Mucosa of descending colon (tissue), 3 donors: ENCODE measurements at regions not wholly inside any gene's neighbourhood (a gene's known extent, or its start where the extent isn't known, plus 50 kb on each side); places are given as distances from the start of the nearest gene placed in this dataset.

Source experiments
- ATAC-seq: fragments of 200-7000 bp; cut with Tn5 transposase; one replicate; pipeline ENCODE4 v1.9.1; 2020; ENCODE audit warnings: mild to moderate bottlenecking, moderate library complexity
- DNase-seq, 3 donors: peaks; one replicate each; pipeline ENCODE4 v3.0.0-alpha.2; 2020
- H3K36me3 ChIP-seq: fragments of 200-600 bp; one replicate; pipeline ENCODE4 v1.8.0; 2021; ENCODE audit warnings: low read depth, mild to moderate bottlenecking
- H3K4me1 ChIP-seq: fragments of 200-600 bp; one replicate; pipeline ENCODE4 v1.8.0; 2021; ENCODE audit warnings: low read depth, mild to moderate bottlenecking
- H3K4me3 ChIP-seq: fragments of 200-600 bp; one replicate; pipeline ENCODE4 v1.8.0; 2021; ENCODE audit warnings: mild to moderate bottlenecking
- H3K9me3 ChIP-seq: fragments of 200-600 bp; one replicate; pipeline ENCODE4 v1.8.0; 2021; ENCODE audit warnings: mild to moderate bottlenecking
- intact Hi-C, 2 donors: fragments of 100-400 bp; cut with DNase I in 1 of 2; cut with micrococcal nuclease in 1 of 2; formaldehyde crosslinking; loops; one replicate each; pipeline versions ENCODE4 v1.11.0 to v1.11.1; 2022; cut with DNase I, micrococcal nuclease
- TF ChIP-seq, protein P1 (sequence below): fragments of 200-600 bp; IDR thresholded peaks from one replicate; pipeline ENCODE4 v1.8.0; 2022; ENCODE audit warnings: antibody characterized with exemption, mild to moderate bottlenecking
- donor health status: DM: no; HTN: no; CAD: no; lungs with moderate emphysema.
- donor health status: DM: no; HTN: no; CAD: no.
- donor health status: DM: no; HTN: yes; CAD: no.

DNA sequence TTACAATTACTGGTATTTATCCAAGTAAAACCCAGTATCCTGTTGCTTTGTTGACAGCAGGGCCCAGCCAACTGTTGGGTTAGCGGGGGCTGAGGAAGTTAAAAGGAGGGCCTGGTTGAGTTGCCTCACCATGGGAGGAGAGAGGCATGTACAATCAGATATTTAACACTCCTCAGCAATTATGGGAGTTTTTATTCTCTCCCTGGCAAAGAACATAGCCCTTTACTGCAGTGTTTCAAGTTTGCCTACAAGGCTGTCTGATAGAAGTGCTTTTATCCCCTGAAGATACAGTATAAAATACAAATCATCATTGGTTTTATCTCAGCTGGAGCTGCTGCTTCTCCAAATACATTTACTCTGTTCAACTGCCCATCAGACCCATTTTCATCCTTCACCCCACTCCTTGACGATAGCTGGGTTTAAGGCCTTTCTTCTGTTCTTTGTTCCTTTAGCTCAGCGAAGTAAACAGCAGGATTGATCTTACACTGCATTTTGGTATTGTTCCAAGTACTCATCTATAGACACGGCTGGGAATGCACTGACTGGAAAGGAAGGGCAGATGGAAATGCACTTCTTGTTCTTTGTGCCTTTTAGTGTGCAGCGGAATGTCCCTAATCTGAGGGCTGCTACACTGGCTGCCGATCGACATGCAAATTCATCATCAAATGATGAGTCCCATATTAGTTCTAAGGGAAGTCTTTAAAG, 402.5 kb upstream of the SPRED2 start:
- TF ChIP-seq, protein P1, sequence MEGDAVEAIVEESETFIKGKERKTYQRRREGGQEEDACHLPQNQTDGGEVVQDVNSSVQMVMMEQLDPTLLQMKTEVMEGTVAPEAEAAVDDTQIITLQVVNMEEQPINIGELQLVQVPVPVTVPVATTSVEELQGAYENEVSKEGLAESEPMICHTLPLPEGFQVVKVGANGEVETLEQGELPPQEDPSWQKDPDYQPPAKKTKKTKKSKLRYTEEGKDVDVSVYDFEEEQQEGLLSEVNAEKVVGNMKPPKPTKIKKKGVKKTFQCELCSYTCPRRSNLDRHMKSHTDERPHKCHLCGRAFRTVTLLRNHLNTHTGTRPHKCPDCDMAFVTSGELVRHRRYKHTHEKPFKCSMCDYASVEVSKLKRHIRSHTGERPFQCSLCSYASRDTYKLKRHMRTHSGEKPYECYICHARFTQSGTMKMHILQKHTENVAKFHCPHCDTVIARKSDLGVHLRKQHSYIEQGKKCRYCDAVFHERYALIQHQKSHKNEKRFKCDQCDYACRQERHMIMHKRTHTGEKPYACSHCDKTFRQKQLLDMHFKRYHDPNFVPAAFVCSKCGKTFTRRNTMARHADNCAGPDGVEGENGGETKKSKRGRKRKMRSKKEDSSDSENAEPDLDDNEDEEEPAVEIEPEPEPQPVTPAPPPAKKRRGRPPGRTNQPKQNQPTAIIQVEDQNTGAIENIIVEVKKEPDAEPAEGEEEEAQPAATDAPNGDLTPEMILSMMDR = no peak
- no peaks in the 10 kb centered on the region for H3K36me3 ChIP-seq
- no peaks in the 10 kb centered on the region for H3K9me3 ChIP-seq
- DNase-seq (no peak), ATAC-seq (no peak)
- H3K4me3 ChIP-seq = no peak overlapping the region
- no peaks in the 10 kb centered on the region for H3K4me1 ChIP-seq
- intact Hi-C loops = no loop called here

DNA sequence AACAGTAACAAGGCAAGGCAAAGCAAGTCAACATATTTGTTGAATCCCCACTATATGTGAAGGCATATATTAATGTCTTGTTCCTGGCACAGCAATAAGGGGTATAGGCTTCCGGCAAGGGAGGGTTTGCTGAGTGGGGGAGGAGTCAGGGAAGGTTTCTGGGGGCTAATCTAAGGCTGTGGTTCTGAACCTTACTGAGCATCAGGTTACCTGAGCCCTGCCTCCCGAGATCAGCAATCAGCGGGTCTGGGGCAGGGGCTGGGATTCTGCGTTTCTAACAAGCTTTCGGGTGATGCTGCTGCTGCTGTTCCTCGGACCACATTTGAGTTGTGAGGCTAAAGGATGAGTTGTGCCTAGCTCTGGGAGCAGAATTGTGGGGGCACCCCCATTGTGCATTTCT, 401.7 kb upstream of the SPRED2 start:
- no peak for ATAC-seq
- intact Hi-C loops = no loop called here

DNA sequence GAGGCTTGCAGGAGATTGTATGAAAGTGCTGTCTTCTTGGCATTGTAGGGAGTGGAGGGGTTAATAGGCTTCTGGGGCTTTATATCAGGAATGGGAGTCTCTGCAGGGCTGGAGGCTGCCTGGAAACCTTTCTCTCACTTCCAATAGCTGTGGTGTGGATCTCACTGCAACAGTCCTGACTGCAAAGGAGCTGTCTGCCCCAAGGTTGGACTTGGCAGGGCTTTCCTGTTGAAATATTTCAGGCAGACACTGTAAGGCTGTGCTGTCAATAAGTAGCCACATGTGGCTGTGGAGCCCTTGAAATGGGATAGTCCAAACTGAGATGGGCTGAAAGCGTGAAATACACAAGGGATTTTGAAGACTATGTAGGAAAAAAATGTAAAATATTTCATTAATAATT, 399.1 kb upstream of the SPRED2 start:
- intact Hi-C loops = no loop called here
- Histone ChIP-seq H3K4me3 (no peak overlapping the region), H3K4me1 (no peaks in the 10 kb centered on the region), H3K36me3 (no peaks in the 10 kb centered on the region), H3K9me3 (no peaks in the 10 kb centered on the region)
- TF ChIP-seq, protein P1 = no peak
- ATAC-seq (no peak), DNase-seq (no peak)

More for the DNA sequence above, 401.7 kb upstream of the SPRED2 start:
- no peak for DNase-seq
- H3K4me1 ChIP-seq = no peaks in the 10 kb centered on the region
- TF ChIP-seq, protein P1 = no peak
- no peaks in the 10 kb centered on the region for H3K9me3 ChIP-seq
- H3K4me3 ChIP-seq = no peak overlapping the region
- no peaks in the 10 kb centered on the region for H3K36me3 ChIP-seq

DNA sequence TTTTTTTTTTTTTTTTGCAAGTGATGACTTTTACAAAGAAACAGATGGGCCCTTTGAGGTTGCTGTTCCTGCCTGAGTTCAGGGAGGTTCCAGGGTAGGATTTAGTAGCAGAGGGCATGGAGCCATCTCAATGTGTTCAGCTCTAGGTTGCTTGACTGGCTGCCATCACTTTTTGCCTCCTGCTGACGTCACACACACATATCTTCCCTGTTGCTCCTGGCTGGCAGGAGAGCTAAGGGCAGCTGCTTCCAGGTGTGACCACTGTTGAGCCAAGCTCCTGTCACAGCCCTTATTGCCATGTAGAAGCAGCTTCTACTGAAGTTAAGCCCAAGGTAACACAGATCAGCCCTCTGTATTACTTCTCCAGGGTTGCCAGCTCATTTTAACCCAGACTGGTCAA, 394.2 kb upstream of the SPRED2 start:
- no peak for DNase-seq
- Histone ChIP-seq H3K36me3 (no peaks in the 10 kb centered on the region), H3K4me1 (no peaks in the 10 kb centered on the region), H3K9me3 (no peaks in the 10 kb centered on the region), H3K4me3 (no peak overlapping the region)
- TF ChIP-seq, protein P1 = no peak
- intact Hi-C loops = no loop called here
- ATAC-seq = no peak

DNA sequence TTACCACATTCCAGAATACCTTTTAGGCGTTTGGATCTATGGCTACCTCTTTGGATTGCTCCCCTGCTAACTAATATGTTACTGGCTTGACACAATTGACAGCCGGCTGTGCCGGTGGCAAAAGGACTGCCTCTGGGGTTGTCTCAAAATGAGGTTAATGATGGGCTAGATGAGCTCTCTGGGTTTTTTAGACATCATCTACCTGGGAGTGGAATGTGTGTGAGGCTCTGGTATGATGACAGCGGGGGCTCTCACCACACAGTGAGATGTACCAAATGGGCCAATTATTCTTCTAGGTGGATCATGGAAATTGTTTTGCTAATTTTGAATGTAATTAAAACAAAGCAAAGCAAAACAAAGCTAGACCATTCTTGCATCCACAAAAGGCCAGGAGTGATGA, 391.1 kb upstream of the SPRED2 start:
- no peak overlapping the region for H3K4me3 ChIP-seq
- TF ChIP-seq, protein P1 = no peak
- H3K4me1 ChIP-seq = no peaks in the 10 kb centered on the region
- intact Hi-C loops = no loop called here
- DNase-seq (no peak), ATAC-seq (no peak)
- H3K36me3 ChIP-seq = no peaks in the 10 kb centered on the region
- no peaks in the 10 kb centered on the region for H3K9me3 ChIP-seq

DNA sequence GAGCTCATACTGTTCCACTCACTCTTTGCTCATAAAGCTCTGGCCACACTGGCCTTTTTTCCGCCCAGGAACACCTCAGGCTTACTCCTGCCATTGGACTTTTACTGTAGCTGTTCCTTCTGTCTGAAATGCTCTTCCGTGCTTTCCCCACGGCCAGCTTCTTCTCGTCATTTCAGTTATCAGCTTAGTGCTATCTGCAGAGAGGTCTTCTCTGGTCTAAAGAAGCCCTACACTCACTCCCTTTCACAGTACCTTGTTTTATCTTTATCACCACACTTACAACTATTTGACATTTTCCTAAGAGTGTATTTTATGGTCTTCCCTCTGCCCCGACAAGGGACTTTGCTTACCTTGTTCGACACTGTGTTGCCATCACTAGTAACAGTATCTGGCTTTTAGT, 388.1 kb upstream of the SPRED2 start:
- intact Hi-C loops = no loop called here
- DNase-seq (no peak), ATAC-seq (no peak)
- H3K4me1 ChIP-seq = no peaks in the 10 kb centered on the region
- TF ChIP-seq, protein P1 = no peak
- no peak overlapping the region for H3K4me3 ChIP-seq
- H3K36me3 ChIP-seq = no peaks in the 10 kb centered on the region
- no peaks in the 10 kb centered on the region for H3K9me3 ChIP-seq
